Mucosa of stomach (tissue), 1 donor: ENCODE measurements at regions not wholly inside any gene's neighbourhood (a gene's known extent, or its start where the extent isn't known, plus 50 kb on each side); places are given as distances from the start of the nearest gene placed in this dataset.

Source experiments
- H3K27me3 ChIP-seq: one replicate; pipeline ENCODE4 v1.7.0; 2013; ENCODE audit warnings: mild to moderate bottlenecking, low read length; ENCODE audit not compliant: control insufficient read depth, insufficient read depth
- H3K36me3 ChIP-seq: one replicate; pipeline ENCODE4 v1.7.0; 2013; ENCODE audit warnings: low read length; ENCODE audit not compliant: control insufficient read depth, insufficient read depth
- H3K4me1 ChIP-seq: one replicate; pipeline ENCODE4 v1.7.0; 2013; ENCODE audit warnings: mild to moderate bottlenecking, low read length; ENCODE audit not compliant: control insufficient read depth, insufficient read depth
- H3K4me3 ChIP-seq: one replicate; pipeline ENCODE4 v1.7.0; 2013; ENCODE audit warnings: low read length
- H3K9ac ChIP-seq: one replicate; pipeline ENCODE4 v1.7.0; 2013; ENCODE audit warnings: mild to moderate bottlenecking, low read length, moderate library complexity
- H3K9me3 ChIP-seq: one replicate; pipeline ENCODE4 v1.7.0; 2013; ENCODE audit warnings: mild to moderate bottlenecking, low read length, moderate library complexity; ENCODE audit not compliant: control insufficient read depth
- donor health status: Pancreatic carcinoma.

GRCh38 chr12:89786177-89786810 is 77.7 kb upstream of the ATP2B1 start:
- H3K9me3 ChIP-seq: no peaks in the 10 kb centered on the region

GRCh38 chr12:89783359-89784060 is 74.9 kb upstream of the ATP2B1 start:
- no peaks in the 10 kb centered on the region for H3K4me1 ChIP-seq
- H3K9ac ChIP-seq: no peak overlapping the region
- H3K36me3 ChIP-seq: no peaks in the 10 kb centered on the region
- H3K4me3 ChIP-seq: no peak overlapping the region
- no peaks in the 10 kb centered on the region for H3K27me3 ChIP-seq
- H3K9me3 ChIP-seq: no peaks in the 10 kb centered on the region

More at GRCh38 chr12:89786177-89786810, 77.7 kb upstream of the ATP2B1 start:
- no peaks in the 10 kb centered on the region for H3K27me3 ChIP-seq
- H3K9ac ChIP-seq: no peak overlapping the region
- no peaks in the 10 kb centered on the region for H3K4me1 ChIP-seq
- H3K36me3 ChIP-seq: no peaks in the 10 kb centered on the region
- no peak overlapping the region for H3K4me3 ChIP-seq

- no peaks in the 10 kb centered on the region for H3K36me3 ChIP-seq
- no peaks in the 10 kb centered on the region for H3K4me1 ChIP-seq
- no peak overlapping the region for H3K4me3 ChIP-seq
- H3K9me3 ChIP-seq: no peaks in the 10 kb centered on the region
- H3K9ac ChIP-seq: no peak overlapping the region
- no peaks in the 10 kb centered on the region for H3K27me3 ChIP-seq
Observed at GRCh38 chr12:89782807-89783206, 74.2 kb upstream of the ATP2B1 start.

- Histone ChIP-seq H3K4me1 (no peaks in the 10 kb centered on the region), H3K4me3 (no peak overlapping the region), H3K9ac (no peak overlapping the region), H3K9me3 (no peaks in the 10 kb centered on the region), H3K36me3 (no peaks in the 10 kb centered on the region), H3K27me3 (no peaks in the 10 kb centered on the region)
Observed at GRCh38 chr12:89781946-89782550, 73.4 kb upstream of the ATP2B1 start.

GRCh38 chr12:89781156-89781555 is 72.5 kb upstream of the ATP2B1 start:
- Histone ChIP-seq H3K4me1 (no peaks in the 10 kb centered on the region), H3K9ac (no peak overlapping the region), H3K27me3 (no peaks in the 10 kb centered on the region), H3K9me3 (no peaks in the 10 kb centered on the region), H3K4me3 (no peak overlapping the region), H3K36me3 (no peaks in the 10 kb centered on the region)

GRCh38 chr12:89779090-89779489 is 70.5 kb upstream of the ATP2B1 start:
- no peaks in the 10 kb centered on the region for H3K9me3 ChIP-seq
- H3K4me3 ChIP-seq: no peak overlapping the region
- H3K4me1 ChIP-seq: no peaks in the 10 kb centered on the region
- H3K36me3 ChIP-seq: no peaks in the 10 kb centered on the region
- no peak overlapping the region for H3K9ac ChIP-seq
- no peaks in the 10 kb centered on the region for H3K27me3 ChIP-seq

GRCh38 chr12:89777733-89778379 is 69.2 kb upstream of the ATP2B1 start:
- Histone ChIP-seq H3K4me1 (no peaks in the 10 kb centered on the region), H3K27me3 (no peaks in the 10 kb centered on the region), H3K36me3 (no peaks in the 10 kb centered on the region), H3K4me3 (no peak overlapping the region), H3K9me3 (no peaks in the 10 kb centered on the region), H3K9ac (no peak overlapping the region)

GRCh38 chr12:89775986-89776365 is 67.3 kb upstream of the ATP2B1 start:
- H3K27me3 ChIP-seq: no peaks in the 10 kb centered on the region
- no peak overlapping the region for H3K9ac ChIP-seq
- no peak overlapping the region for H3K4me3 ChIP-seq
- no peaks in the 10 kb centered on the region for H3K36me3 ChIP-seq
- no peaks in the 10 kb centered on the region for H3K4me1 ChIP-seq
- H3K9me3 ChIP-seq: no peaks in the 10 kb centered on the region

GRCh38 chr12:89775063-89775985 is 66.7 kb upstream of the ATP2B1 start:
- H3K9me3 ChIP-seq: no peaks in the 10 kb centered on the region
- no peaks in the 10 kb centered on the region for H3K4me1 ChIP-seq
- no peaks in the 10 kb centered on the region for H3K36me3 ChIP-seq
- H3K9ac ChIP-seq: no peak overlapping the region
- H3K4me3 ChIP-seq: no peak overlapping the region
- no peaks in the 10 kb centered on the region for H3K27me3 ChIP-seq

GRCh38 chr12:89774645-89775044 is 66.0 kb upstream of the ATP2B1 start:
- H3K27me3 ChIP-seq: no peaks in the 10 kb centered on the region
- no peaks in the 10 kb centered on the region for H3K4me1 ChIP-seq
- no peak overlapping the region for H3K9ac ChIP-seq
- no peak overlapping the region for H3K4me3 ChIP-seq
- H3K9me3 ChIP-seq: no peaks in the 10 kb centered on the region
- no peaks in the 10 kb centered on the region for H3K36me3 ChIP-seq

- Histone ChIP-seq H3K9ac (no peak overlapping the region), H3K36me3 (no peaks in the 10 kb centered on the region), H3K4me3 (no peak overlapping the region), H3K4me1 (no peaks in the 10 kb centered on the region), H3K27me3 (no peaks in the 10 kb centered on the region), H3K9me3 (no peaks in the 10 kb centered on the region)
Observed at GRCh38 chr12:89770391-89770790, 61.8 kb upstream of the ATP2B1 start.
